GM12875 (cell line): ENCODE measurements at regions not wholly inside any gene's neighbourhood (a gene's known extent, or its start where the extent isn't known, plus 50 kb on each side); places are given as distances from the start of the nearest gene placed in this dataset.

Experiments used
- H3K4me3 ChIP-seq: one replicate; pipeline ENCODE4 v1.5.1; 2011; ENCODE audit warnings: low read depth, low read length, control low read depth
- CTCF ChIP-seq: IDR thresholded peaks from 2 replicates; pipeline ENCODE4 v1.5.1; 2011; ENCODE audit warnings: low read depth, mild to moderate bottlenecking, control low read depth, inconsistent platforms, low read length, moderate library complexity, borderline replicate concordance; ENCODE audit not compliant: insufficient read depth

DNA sequence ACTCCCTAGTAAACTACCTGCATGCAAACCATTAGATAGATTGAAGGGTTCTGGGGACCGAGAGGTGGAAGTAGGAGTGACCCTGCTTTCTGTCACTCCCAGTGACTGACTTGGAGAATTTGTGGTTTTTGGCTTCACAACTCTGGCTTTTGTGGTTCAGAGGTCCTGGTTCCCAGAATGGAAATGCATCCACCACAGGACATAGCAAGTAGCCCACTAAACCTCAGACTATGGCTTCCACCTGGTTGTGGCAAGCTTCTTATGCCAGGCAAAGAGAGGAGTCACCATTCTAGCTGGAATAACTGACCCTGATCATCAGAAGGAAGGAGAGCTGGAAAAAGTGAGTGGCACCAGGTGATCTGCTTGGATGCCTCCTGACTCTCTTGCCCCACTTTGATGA is 162.4 kb upstream of the TMEM260 start:
- TF ChIP-seq CTCF, result no peak
- H3K4me3 ChIP-seq, result no peak overlapping the region

- no peak overlapping the region for H3K4me3 ChIP-seq
- no peak for TF ChIP-seq CTCF
Observed at GRCh38 chr14:56419750-56420149, 159.8 kb upstream of the TMEM260 start.

- TF ChIP-seq CTCF, result no peak
- H3K4me3 ChIP-seq, result no peak overlapping the region
Observed at GRCh38 chr14:56422221-56422620, 157.4 kb upstream of the TMEM260 start.

GRCh38 chr14:56422703-56423213 is 156.8 kb upstream of the TMEM260 start:
- TF ChIP-seq CTCF, result peak; percentile 26; the same call in 1 of the 2 replicates

DNA sequence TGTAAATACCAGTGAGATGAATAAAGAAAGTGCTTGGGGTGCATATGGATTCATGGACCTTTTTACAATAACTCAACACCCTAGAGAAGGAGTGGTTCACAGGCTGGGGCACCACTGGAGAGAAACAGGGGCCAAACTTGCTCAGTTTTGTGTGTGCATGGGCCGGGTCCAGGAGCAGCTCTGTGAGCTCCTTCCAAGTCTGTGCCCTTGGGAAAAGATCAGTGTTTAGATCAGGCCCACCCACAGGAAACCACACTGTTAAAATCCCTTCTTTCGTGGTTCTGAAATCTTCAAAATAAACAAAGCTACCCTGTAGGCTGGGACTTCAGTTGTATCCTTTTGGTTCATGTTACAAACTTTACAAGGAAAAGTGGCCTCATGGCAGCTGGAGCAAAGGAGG is 156.1 kb upstream of the TMEM260 start:
- no peak overlapping the region for H3K4me3 ChIP-seq
- TF ChIP-seq CTCF, result no peak

More at GRCh38 chr14:56422703-56423213, 156.8 kb upstream of the TMEM260 start:
- no peak overlapping the region for H3K4me3 ChIP-seq

DNA sequence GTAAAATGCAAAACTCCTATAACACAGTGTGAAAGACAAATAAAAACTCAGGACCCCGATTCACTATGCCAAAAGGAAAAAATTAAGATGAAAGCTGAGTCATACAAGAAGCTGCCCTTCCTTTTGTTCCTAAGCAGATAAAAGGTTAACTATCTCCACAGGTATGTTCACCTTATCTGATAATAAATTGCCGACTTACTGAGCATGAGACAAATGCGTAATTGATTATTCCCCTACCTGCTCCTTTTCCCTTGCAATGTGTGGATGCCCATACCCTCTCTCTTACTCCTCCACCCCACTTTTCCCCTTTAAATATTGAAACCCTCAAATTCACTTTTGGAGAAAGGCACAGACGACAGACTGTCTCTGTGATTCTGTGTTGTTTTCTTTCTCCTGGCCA is 148.6 kb upstream of the TMEM260 start:
- TF ChIP-seq CTCF, result no peak
- no peak overlapping the region for H3K4me3 ChIP-seq

DNA sequence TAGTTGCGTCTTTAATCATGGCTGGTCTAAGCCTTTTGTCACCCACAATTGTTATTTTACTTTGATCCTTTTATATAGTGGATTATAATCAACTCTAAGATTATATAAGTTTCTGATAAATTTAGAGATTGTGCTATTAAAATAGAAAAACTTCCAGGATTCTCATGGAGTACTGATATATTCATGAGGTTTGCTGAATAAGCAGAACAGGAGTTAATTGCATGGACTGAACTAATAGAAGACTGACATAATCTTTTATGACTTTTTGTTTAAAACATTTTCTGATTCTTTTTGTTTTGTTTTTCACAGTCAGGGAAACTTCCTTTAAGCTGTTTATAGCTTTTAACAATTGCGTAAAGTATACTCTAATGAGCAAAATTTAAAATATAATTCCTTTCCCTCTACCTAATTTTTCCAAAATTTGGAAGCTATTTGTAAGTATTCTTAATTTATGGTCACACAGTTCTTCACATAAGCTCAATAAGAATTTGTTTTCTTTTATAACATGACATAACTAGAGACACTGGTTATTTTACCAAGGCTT is 129.9 kb upstream of the TMEM260 start:
- TF ChIP-seq CTCF, result no peak
- H3K4me3 ChIP-seq, result no peak overlapping the region
